Tibial artery (tissue), 4 donors: ENCODE measurements at regions not wholly inside any gene's neighbourhood (a gene's known extent, or its start where the extent isn't known, plus 50 kb on each side); places are given as distances from the start of the nearest gene placed in this dataset.

ENCODE experiments used
- DNase-seq, 2 donors: peaks; one replicate each; pipeline ENCODE4 v3.0.0-alpha.2; 2019
- H3K27ac ChIP-seq, 2 donors: fragments of 200-600 bp; sonication (generic) in 1 of 2; 1 replicate in 1 of 2; 2 replicates in 1 of 2; pipeline ENCODE4 v1.5.1; 2018 to 2019; ENCODE audit warnings: mild to moderate bottlenecking in 1 of 2
- H3K27me3 ChIP-seq, 2 donors: fragments of 200-600 bp; sonication (generic) in 1 of 2; one replicate each; pipeline versions ENCODE4 v1.5.1 to v1.6.0; 2016 to 2019
- H3K36me3 ChIP-seq, 3 donors: fragments of 200-600 bp; sonication (generic) in 2 of 3; one replicate each; pipeline ENCODE4 v1.5.1; 2016 to 2019; ENCODE audit warnings: mild to moderate bottlenecking in 2 of 3
- H3K4me1 ChIP-seq, 4 donors: fragments of 200-600 bp; sonication (generic) in 2 of 4; 1 replicate in 3 of 4; 2 replicates in 1 of 4; pipeline ENCODE4 v1.5.1; 2016 to 2019
- H3K4me3 ChIP-seq, 2 donors: fragments of 200-600 bp; sonication (generic) in 1 of 2; 1 replicate in 1 of 2; 2 replicates in 1 of 2; pipeline ENCODE4 v1.5.1; 2018 to 2019; ENCODE audit warnings: mild to moderate bottlenecking in 2 of 2
- H3K9me3 ChIP-seq, 3 donors: fragments of 200-600 bp; sonication (generic) in 1 of 3; one replicate each; pipeline ENCODE4 v1.5.1; 2016 to 2019
- CTCF ChIP-seq, 2 experiments: fragments of 200-600 bp in 1 of 2; fragments of 450-650 bp in 1 of 2; IDR thresholded peaks; one replicate each; pipeline ENCODE4 v1.5.1; 2017 to 2019; ENCODE audit warnings: antibody characterized with exemption in 2 of 2, mild to moderate bottlenecking in 1 of 2, moderate library complexity in 1 of 2
- intact Hi-C: fragments of 100-400 bp; cut with DNase I; formaldehyde crosslinking; loops from one replicate; pipeline ENCODE4 v1.15.0; 2023; ENCODE audit warnings: low total_unique reads

- Histone ChIP-seq H3K4me1 (no peaks in the 10 kb centered on the region), H3K27me3 (no peaks in the 10 kb centered on the region), H3K9me3 (no peaks in the 10 kb centered on the region), H3K36me3 (no peaks in the 10 kb centered on the region), H3K4me3 (no peak overlapping the region), H3K27ac (no peak overlapping the region)
- DNase-seq, result no peak
- intact Hi-C loops, result no loop called here
- TF ChIP-seq CTCF (IDR thresholded peaks at IDR 0.05), result no peak
Measured at GRCh38 chr4:177771645-177772044, 329.4 kb upstream of the AGA start.

GRCh38 chr4:177778623-177779022 is 336.4 kb upstream of the AGA start:
- no peak overlapping the region for H3K27ac ChIP-seq
- H3K9me3 ChIP-seq, result no peaks in the 10 kb centered on the region
- intact Hi-C loops, result no loop called here
- H3K27me3 ChIP-seq, result no peaks in the 10 kb centered on the region
- no peak overlapping the region for H3K4me3 ChIP-seq
- H3K4me1 ChIP-seq, result no peaks in the 10 kb centered on the region
- DNase-seq, result no peak
- no peak for TF ChIP-seq CTCF (IDR thresholded peaks at IDR 0.05)
- no peaks in the 10 kb centered on the region for H3K36me3 ChIP-seq

- Histone ChIP-seq H3K9me3 (no peaks in the 10 kb centered on the region), H3K27me3 (no peaks in the 10 kb centered on the region), H3K4me3 (no peak overlapping the region), H3K36me3 (no peaks in the 10 kb centered on the region), H3K27ac (no peak overlapping the region), H3K4me1 (no peaks in the 10 kb centered on the region)
- no peak for DNase-seq
- TF ChIP-seq CTCF (IDR thresholded peaks at IDR 0.05), result no peak
- intact Hi-C loops, result no loop called here
Measured at GRCh38 chr4:177785000-177785399, 342.8 kb upstream of the AGA start.

GRCh38 chr4:177789610-177790009 is 347.4 kb upstream of the AGA start:
- no peaks in the 10 kb centered on the region for H3K36me3 ChIP-seq
- H3K4me3 ChIP-seq, result no peak overlapping the region
- H3K27ac ChIP-seq, result no peak overlapping the region
- intact Hi-C loops, result no loop called here
- no peaks in the 10 kb centered on the region for H3K9me3 ChIP-seq
- TF ChIP-seq CTCF (IDR thresholded peaks at IDR 0.05), result no peak
- DNase-seq, result no peak
- H3K27me3 ChIP-seq, result no peaks in the 10 kb centered on the region
- no peaks in the 10 kb centered on the region for H3K4me1 ChIP-seq

GRCh38 chr4:177791188-177791587 is 349.0 kb upstream of the AGA start:
- TF ChIP-seq CTCF (IDR thresholded peaks at IDR 0.05), result no peak
- no peaks in the 10 kb centered on the region for H3K4me1 ChIP-seq
- intact Hi-C loops, result no loop called here
- H3K36me3 ChIP-seq, result no peaks in the 10 kb centered on the region
- H3K9me3 ChIP-seq, result no peaks in the 10 kb centered on the region
- H3K4me3 ChIP-seq, result no peak overlapping the region
- no peaks in the 10 kb centered on the region for H3K27me3 ChIP-seq
- no peak for DNase-seq
- H3K27ac ChIP-seq, result no peak overlapping the region

GRCh38 chr4:177796841-177797240 is 354.6 kb upstream of the AGA start:
- no peak overlapping the region for H3K27ac ChIP-seq
- no peaks in the 10 kb centered on the region for H3K27me3 ChIP-seq
- TF ChIP-seq CTCF (IDR thresholded peaks at IDR 0.05), result no peak
- no peaks in the 10 kb centered on the region for H3K36me3 ChIP-seq
- DNase-seq, result no peak
- intact Hi-C loops, result no loop called here
- H3K4me3 ChIP-seq, result no peak overlapping the region
- H3K4me1 ChIP-seq, result no peaks in the 10 kb centered on the region
- H3K9me3 ChIP-seq, result no peaks in the 10 kb centered on the region
